OCI-LY3 (cell line): ENCODE measurements at regions not wholly inside any gene's neighbourhood (a gene's known extent, or its start where the extent isn't known, plus 50 kb on each side); places are given as distances from the start of the nearest gene placed in this dataset.

Source experiments
- EZH2phosphoT487 ChIP-seq: fragments of 200-600 bp; shearing (Covaris generic); IDR thresholded peaks from 2 replicates; pipeline ENCODE4 v1.6.1; 2018; ENCODE audit warnings: antibody characterized with exemption, mixed run types, low read depth
- TF ChIP-seq, protein P1 (sequence below): fragments of 200-600, 300-600 bp; sonication (generic); IDR thresholded peaks from 2 replicates; pipeline ENCODE4 v1.5.1; 2014; ENCODE audit warnings: antibody characterized with exemption, low read length, low read depth

GRCh38 chr4:114296126-114296525 lies 302.5 kb upstream of the UGT8 start:
- TF ChIP-seq, protein P1, sequence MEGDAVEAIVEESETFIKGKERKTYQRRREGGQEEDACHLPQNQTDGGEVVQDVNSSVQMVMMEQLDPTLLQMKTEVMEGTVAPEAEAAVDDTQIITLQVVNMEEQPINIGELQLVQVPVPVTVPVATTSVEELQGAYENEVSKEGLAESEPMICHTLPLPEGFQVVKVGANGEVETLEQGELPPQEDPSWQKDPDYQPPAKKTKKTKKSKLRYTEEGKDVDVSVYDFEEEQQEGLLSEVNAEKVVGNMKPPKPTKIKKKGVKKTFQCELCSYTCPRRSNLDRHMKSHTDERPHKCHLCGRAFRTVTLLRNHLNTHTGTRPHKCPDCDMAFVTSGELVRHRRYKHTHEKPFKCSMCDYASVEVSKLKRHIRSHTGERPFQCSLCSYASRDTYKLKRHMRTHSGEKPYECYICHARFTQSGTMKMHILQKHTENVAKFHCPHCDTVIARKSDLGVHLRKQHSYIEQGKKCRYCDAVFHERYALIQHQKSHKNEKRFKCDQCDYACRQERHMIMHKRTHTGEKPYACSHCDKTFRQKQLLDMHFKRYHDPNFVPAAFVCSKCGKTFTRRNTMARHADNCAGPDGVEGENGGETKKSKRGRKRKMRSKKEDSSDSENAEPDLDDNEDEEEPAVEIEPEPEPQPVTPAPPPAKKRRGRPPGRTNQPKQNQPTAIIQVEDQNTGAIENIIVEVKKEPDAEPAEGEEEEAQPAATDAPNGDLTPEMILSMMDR: no peak
- no peak for TF ChIP-seq EZH2phosphoT487
